ENCODE measurements at regions not wholly inside any gene's neighbourhood (a gene's known extent, or its start where the extent isn't known, plus 50 kb on each side); places are given as distances from the start of the nearest gene placed in this dataset.

- no peak for DNase-seq
These were observed 550.3 kb downstream of the QKI start for GRCh38 chr6:163964789-163965188.

- no peak for DNase-seq
These were observed 548.9 kb downstream of the QKI start for GRCh38 chr6:163963205-163964120.

- DNase-seq: no peak
These were observed 548.2 kb downstream of the QKI start for GRCh38 chr6:163962627-163963117.

GRCh38 chr6:163960128-163960527 is 545.6 kb downstream of the QKI start:
- no peak for DNase-seq

- no peak for DNase-seq
These were observed 544.1 kb downstream of the QKI start for GRCh38 chr6:163958646-163959045.

GRCh38 chr6:163956571-163957407 is 542.3 kb downstream of the QKI start:
- peak; percentile 52 for DNase-seq

GRCh38 chr6:163955756-163956155 is 541.2 kb downstream of the QKI start:
- DNase-seq: no peak

GRCh38 chr6:163955096-163955495 is 540.6 kb downstream of the QKI start:
- DNase-seq: no peak

- DNase-seq: no peak
These were observed 539.7 kb downstream of the QKI start for GRCh38 chr6:163954088-163954775.

GRCh38 chr6:163952005-163952404 is 537.5 kb downstream of the QKI start:
- DNase-seq: no peak

GRCh38 chr6:163951326-163951725 is 536.8 kb downstream of the QKI start:
- no peak for DNase-seq

GRCh38 chr6:163950159-163950558 is 535.6 kb downstream of the QKI start:
- no peak for DNase-seq

- DNase-seq: no peak
These were observed 534.9 kb downstream of the QKI start for GRCh38 chr6:163949431-163949830.

GRCh38 chr6:163948250-163948649 is 533.7 kb downstream of the QKI start:
- DNase-seq: no peak

GRCh38 chr6:163947276-163947675 is 532.8 kb downstream of the QKI start:
- DNase-seq: no peak

- no peak for DNase-seq
These were observed 531.9 kb downstream of the QKI start for GRCh38 chr6:163946437-163946836.

- DNase-seq: no peak
These were observed 531.3 kb downstream of the QKI start for GRCh38 chr6:163945808-163946207.

- no peak for DNase-seq
These were observed 530.4 kb downstream of the QKI start for GRCh38 chr6:163944897-163945296.

GRCh38 chr6:163943607-163944385 is 529.3 kb downstream of the QKI start:
- no peak for DNase-seq

GRCh38 chr6:163942790-163943189 is 528.3 kb downstream of the QKI start:
- DNase-seq: no peak

GRCh38 chr6:163941624-163941976 is 527.1 kb downstream of the QKI start:
- DNase-seq: no peak

Measured in activated naive CD4-positive, alpha-beta T cell treated with Interleukin-2 at 50 U/mL for 16 hours (primary cell).